ENCODE measurements at regions not wholly inside any gene's neighbourhood (a gene's known extent, or its start where the extent isn't known, plus 50 kb on each side); places are given as distances from the start of the nearest gene placed in this dataset.
A peak's percentile ranks its signal among the peaks of the same experiment; 100 is the strongest.

GRCh38 chr2:198327526-198327925 lies 523.1 kb downstream of the PLCL1 start:
- H3K4me3 Mint-ChIP-seq (ENCODE audit: unreplicated experiment): no peak overlapping the region
- H3K36me3 Mint-ChIP-seq (ENCODE audit: low read depth): no peaks in the 10 kb centered on the region
- no peak for TF ChIP-seq CTCF (IDR thresholded peaks at IDR 0.05)

GRCh38 chr2:198326431-198326830 lies 522.0 kb downstream of the PLCL1 start:
- no peaks in the 10 kb centered on the region for H3K36me3 Mint-ChIP-seq (ENCODE audit: low read depth)
- no peak overlapping the region for H3K4me3 Mint-ChIP-seq (ENCODE audit: unreplicated experiment)
- H3K27me3 Mint-ChIP-seq (ENCODE audit: low read depth): peaks cover 35% of the 10 kb centered on the region
- DNase-seq (ENCODE audit: low spot score): no peak
- H3K27ac Mint-ChIP-seq (ENCODE audit: unreplicated experiment): no peak overlapping the region
- H3K4me1 Mint-ChIP-seq (ENCODE audit: low read depth): no peaks in the 10 kb centered on the region
- no peak for TF ChIP-seq CTCF (IDR thresholded peaks at IDR 0.05)
- H3K9me3 Mint-ChIP-seq (ENCODE audit: low read depth): no peaks in the 10 kb centered on the region

More at GRCh38 chr2:198327526-198327925, 523.1 kb downstream of the PLCL1 start:
- DNase-seq (ENCODE audit: low spot score): no peak
- H3K9me3 Mint-ChIP-seq (ENCODE audit: low read depth): no peaks in the 10 kb centered on the region
- no peaks in the 10 kb centered on the region for H3K4me1 Mint-ChIP-seq (ENCODE audit: low read depth)
- peaks cover 29% of the 10 kb centered on the region for H3K27me3 Mint-ChIP-seq (ENCODE audit: low read depth)
- H3K27ac Mint-ChIP-seq (ENCODE audit: unreplicated experiment): no peak overlapping the region

GRCh38 chr2:198325359-198325758 lies 521.0 kb downstream of the PLCL1 start:
- Mint-ChIP-seq H3K27ac (ENCODE audit: unreplicated experiment) (no peak overlapping the region), H3K9me3 (ENCODE audit: low read depth) (no peaks in the 10 kb centered on the region), H3K36me3 (ENCODE audit: low read depth) (no peaks in the 10 kb centered on the region), H3K27me3 (ENCODE audit: low read depth) (peaks cover 40% of the 10 kb centered on the region), H3K4me1 (ENCODE audit: low read depth) (no peaks in the 10 kb centered on the region), H3K4me3 (ENCODE audit: unreplicated experiment) (no peak overlapping the region)
- no peak for DNase-seq (ENCODE audit: low spot score)
- no peak for TF ChIP-seq CTCF (IDR thresholded peaks at IDR 0.05)

- no peaks in the 10 kb centered on the region for H3K36me3 Mint-ChIP-seq (ENCODE audit: low read depth)
- no peak for DNase-seq (ENCODE audit: low spot score)
- no peak overlapping the region for H3K27ac Mint-ChIP-seq (ENCODE audit: unreplicated experiment)
- peaks cover 40% of the 10 kb centered on the region for H3K27me3 Mint-ChIP-seq (ENCODE audit: low read depth)
- no peak overlapping the region for H3K4me3 Mint-ChIP-seq (ENCODE audit: unreplicated experiment)
- no peaks in the 10 kb centered on the region for H3K4me1 Mint-ChIP-seq (ENCODE audit: low read depth)
- H3K9me3 Mint-ChIP-seq (ENCODE audit: low read depth): no peaks in the 10 kb centered on the region
- TF ChIP-seq CTCF (IDR thresholded peaks at IDR 0.05): no peak
Measured at GRCh38 chr2:198324071-198324470, 519.7 kb downstream of the PLCL1 start.

- Mint-ChIP-seq H3K36me3 (ENCODE audit: low read depth) (no peaks in the 10 kb centered on the region), H3K4me1 (ENCODE audit: low read depth) (no peaks in the 10 kb centered on the region), H3K27me3 (ENCODE audit: low read depth) (peaks cover 46% of the 10 kb centered on the region), H3K27ac (ENCODE audit: unreplicated experiment) (no peak overlapping the region), H3K9me3 (ENCODE audit: low read depth) (no peaks in the 10 kb centered on the region), H3K4me3 (ENCODE audit: unreplicated experiment) (no peak overlapping the region)
- DNase-seq (ENCODE audit: low spot score): no peak
- TF ChIP-seq CTCF (IDR thresholded peaks at IDR 0.05): peak; percentile 53
Measured at GRCh38 chr2:198322275-198322674, 517.9 kb downstream of the PLCL1 start.

Data from chondrocyte (in vitro differentiated cells).